Psoas muscle (tissue), 7 donors: ENCODE measurements at regions not wholly inside any gene's neighbourhood (a gene's known extent, or its start where the extent isn't known, plus 50 kb on each side); places are given as distances from the start of the nearest gene placed in this dataset.

Source experiments
- ATAC-seq, 4 donors: fragments of 200-7000 bp; cut with Tn5 transposase; one replicate each; pipeline ENCODE4 v1.9.1; 2020; ENCODE audit warnings: moderate library complexity in 3 of 4, mild to moderate bottlenecking in 2 of 4
- DNase-seq, 2 donors: peaks; one replicate each; pipeline ENCODE4 v3.0.0-alpha.2; 2020
- H3K27ac ChIP-seq: fragments of 200-600 bp; one replicate; pipeline ENCODE4 v1.8.0; 2022
- H3K27me3 ChIP-seq, 3 donors: fragments of 200-600 bp in 1 of 3; one replicate each; pipeline versions ENCODE4 v1.6.1 to v1.8.0; 2013 to 2022; ENCODE audit warnings: low read length in 2 of 3, mild to moderate bottlenecking in 2 of 3, moderate library complexity in 1 of 3; ENCODE audit not compliant: insufficient read depth in 3 of 3
- H3K36me3 ChIP-seq, 2 donors: fragments of 200-600 bp in 1 of 2; one replicate each; pipeline versions ENCODE4 v1.6.1 to v1.8.0; 2013 to 2022; ENCODE audit warnings: low read depth in 1 of 2, mild to moderate bottlenecking in 1 of 2, moderate library complexity in 1 of 2; ENCODE audit not compliant: insufficient read depth in 1 of 2
- H3K4me1 ChIP-seq: fragments of 200-600 bp; one replicate; pipeline ENCODE4 v1.8.0; 2022
- H3K4me3 ChIP-seq: fragments of 200-600 bp; one replicate; pipeline ENCODE4 v1.8.0; 2022; ENCODE audit warnings: mild to moderate bottlenecking
- H3K9me3 ChIP-seq: fragments of 200-600 bp; one replicate; pipeline ENCODE4 v1.8.0; 2022
- WGBS, 3 donors: extraction: QIAGEN DNeasy Blood & Tissue Kit; methylation state at CpG; one replicate each; pipeline versions ENCODE4 v1.1.6 to v1.1.7; 2013; 5-methylcytosine and 5-hydroxymethylcytosine counted together
- intact Hi-C, 2 donors: fragments of 100-400 bp; cut with DNase I; formaldehyde crosslinking; loops; one replicate each; pipeline versions ENCODE4 v1.11.0 to v1.14.2; 2022
- TF ChIP-seq, protein P1 (sequence below): fragments of 200-600 bp; IDR thresholded peaks from one replicate; pipeline ENCODE4 v1.8.0; 2022; ENCODE audit warnings: antibody characterized with exemption
- donor health status: healthy with polysubstance abuse.
- donor health status: DM: no; HTN: no; CAD: no; lungs with moderate emphysema.
- donor health status: Bipolar disorder and iron deficiency.
- donor health status: healthy.
- donor health status: DM: yes; HTN: yes; CAD: no.
- donor health status: DM: no; HTN: no; CAD: no.
- donor health status: DM: yes; HTN: yes; CAD: no.

- DNase-seq (no peak), ATAC-seq (no peak)
- no peaks in the 10 kb centered on the region for H3K9me3 ChIP-seq
- H3K36me3 ChIP-seq: no peaks in the 10 kb centered on the region
- intact Hi-C loops: loop anchor here in 1 of 2 donors (5.0 kb wide), 1 partner anchor 36 kb away; no protein-coding TSS in a partner anchor
- no peak overlapping the region for H3K27ac ChIP-seq
- H3K4me1 ChIP-seq: peaks cover 5% of the 10 kb centered on the region
- TF ChIP-seq, protein P1, sequence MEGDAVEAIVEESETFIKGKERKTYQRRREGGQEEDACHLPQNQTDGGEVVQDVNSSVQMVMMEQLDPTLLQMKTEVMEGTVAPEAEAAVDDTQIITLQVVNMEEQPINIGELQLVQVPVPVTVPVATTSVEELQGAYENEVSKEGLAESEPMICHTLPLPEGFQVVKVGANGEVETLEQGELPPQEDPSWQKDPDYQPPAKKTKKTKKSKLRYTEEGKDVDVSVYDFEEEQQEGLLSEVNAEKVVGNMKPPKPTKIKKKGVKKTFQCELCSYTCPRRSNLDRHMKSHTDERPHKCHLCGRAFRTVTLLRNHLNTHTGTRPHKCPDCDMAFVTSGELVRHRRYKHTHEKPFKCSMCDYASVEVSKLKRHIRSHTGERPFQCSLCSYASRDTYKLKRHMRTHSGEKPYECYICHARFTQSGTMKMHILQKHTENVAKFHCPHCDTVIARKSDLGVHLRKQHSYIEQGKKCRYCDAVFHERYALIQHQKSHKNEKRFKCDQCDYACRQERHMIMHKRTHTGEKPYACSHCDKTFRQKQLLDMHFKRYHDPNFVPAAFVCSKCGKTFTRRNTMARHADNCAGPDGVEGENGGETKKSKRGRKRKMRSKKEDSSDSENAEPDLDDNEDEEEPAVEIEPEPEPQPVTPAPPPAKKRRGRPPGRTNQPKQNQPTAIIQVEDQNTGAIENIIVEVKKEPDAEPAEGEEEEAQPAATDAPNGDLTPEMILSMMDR: no peak
- 84 to 94% (median 92%) methylated on average over 2 of the region's 2 CpGs for WGBS, 3 donors
- no peak overlapping the region for H3K4me3 ChIP-seq
- H3K27me3 ChIP-seq: no peaks in the 10 kb centered on the region
These were observed 150.9 kb upstream of the SLC38A2 start for GRCh38 chr12:46523446-46523845.

GRCh38 chr12:46522071-46522470, 149.5 kb upstream of the SLC38A2 start:
- DNase-seq: no peak
- Histone ChIP-seq H3K27ac (no peak overlapping the region), H3K4me1 (peaks cover 5% of the 10 kb centered on the region), H3K27me3 (no peaks in the 10 kb centered on the region), H3K9me3 (no peaks in the 10 kb centered on the region), H3K4me3 (no peak overlapping the region), H3K36me3 (no peaks in the 10 kb centered on the region)
- no peak for ATAC-seq
- 19 to 45% (median 24%) methylated on average over 1 of the region's 1 CpG for WGBS, 3 donors
- intact Hi-C loops: loop anchor here in 1 of 2 donors (5.0 kb wide), 1 partner anchor 35 kb away; no protein-coding TSS in a partner anchor
- TF ChIP-seq, protein P1: no peak

DNA sequence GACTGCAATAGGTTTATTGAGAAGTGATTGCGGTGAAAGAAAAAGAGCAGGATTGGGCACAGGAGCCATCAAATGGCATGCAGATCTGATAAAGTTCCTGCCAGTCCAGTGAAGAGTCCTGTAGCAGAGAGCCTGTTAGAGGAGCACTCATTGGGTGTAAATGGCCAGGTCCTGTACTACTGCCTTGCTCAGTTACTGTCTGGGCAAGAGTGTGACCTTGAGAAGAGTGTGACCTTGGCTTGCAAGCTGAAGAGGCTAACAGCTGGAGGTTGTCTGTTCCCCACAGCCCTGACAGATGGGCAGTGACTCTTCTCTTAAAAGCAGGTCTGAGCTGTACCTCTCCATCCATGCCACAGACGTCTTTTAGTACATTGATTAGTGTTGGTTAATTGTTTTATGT, 148.6 kb upstream of the SLC38A2 start:
- TF ChIP-seq, protein P1: no peak
- ATAC-seq (peak in 3 of 4 donors; percentile 34 to 50 (median 50)), DNase-seq (no peak)
- Histone ChIP-seq H3K9me3 (no peaks in the 10 kb centered on the region), H3K27me3 (no peaks in the 10 kb centered on the region), H3K36me3 (no peaks in the 10 kb centered on the region), H3K4me1 (peaks cover 5% of the 10 kb centered on the region), H3K27ac (no peak overlapping the region), H3K4me3 (no peak overlapping the region)
- 72 to 75% (median 74%) methylated on average over 2 of the region's 2 CpGs for WGBS, 3 donors
- intact Hi-C loops: loop anchor here (2.0 to 5.0 kb wide), 2 partner anchors 34 to 42 kb away; no protein-coding TSS in a partner anchor

DNA sequence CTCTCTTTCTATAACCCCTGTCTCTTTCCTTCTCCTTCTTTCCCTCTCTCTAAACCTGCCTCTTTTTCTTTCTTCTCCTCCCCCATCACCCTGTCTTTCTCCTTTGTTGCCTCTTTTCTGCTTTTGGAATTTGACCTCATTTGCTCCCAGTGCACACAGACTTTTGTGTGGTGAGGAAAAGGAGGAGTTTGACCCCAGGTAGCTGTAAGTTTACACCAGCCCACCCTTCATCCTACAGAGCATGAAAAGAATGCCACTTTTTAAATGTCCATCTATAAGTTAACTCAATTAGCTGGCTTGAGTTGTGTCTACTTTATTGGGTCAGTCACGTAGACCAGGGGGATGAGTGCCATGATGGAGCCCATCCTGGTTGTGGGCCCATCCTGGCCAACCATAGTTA, 146.8 kb upstream of the SLC38A2 start:
- intact Hi-C loops: no loop called here
- 95 to 100% (median 100%) methylated on average over 1 of the region's 1 CpG for WGBS, 3 donors
- H3K4me1 ChIP-seq: peaks cover 13% of the 10 kb centered on the region
- TF ChIP-seq, protein P1: no peak
- no peak overlapping the region for H3K4me3 ChIP-seq
- H3K27ac ChIP-seq: no peak overlapping the region
- H3K27me3 ChIP-seq: no peaks in the 10 kb centered on the region
- no peaks in the 10 kb centered on the region for H3K36me3 ChIP-seq
- H3K9me3 ChIP-seq: no peaks in the 10 kb centered on the region
- ATAC-seq (no peak), DNase-seq (no peak)

DNA sequence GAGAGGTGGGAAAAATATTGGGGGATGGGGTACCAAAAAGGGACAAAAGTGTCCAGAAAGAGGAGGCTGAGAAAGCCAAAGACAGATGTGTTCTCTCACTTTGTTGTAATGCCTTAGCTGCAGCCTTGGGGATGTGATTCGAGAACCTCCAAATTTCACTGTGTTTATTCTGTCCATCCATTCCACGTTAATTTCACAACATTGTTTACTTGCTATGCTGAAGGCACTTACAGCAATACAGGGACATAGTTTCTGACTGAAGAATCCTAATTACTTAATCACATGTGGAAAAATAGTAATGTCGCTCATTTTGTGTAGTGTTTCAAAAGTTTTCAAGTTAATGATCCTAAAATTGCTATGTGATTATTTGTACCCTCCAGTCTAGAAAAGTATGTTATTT, 146.2 kb upstream of the SLC38A2 start:
- H3K27me3 ChIP-seq: no peaks in the 10 kb centered on the region
- DNase-seq (no peak), ATAC-seq (no peak)
- no peak overlapping the region for H3K27ac ChIP-seq
- TF ChIP-seq, protein P1: no peak
- H3K36me3 ChIP-seq: no peaks in the 10 kb centered on the region
- no peak overlapping the region for H3K4me3 ChIP-seq
- intact Hi-C loops: no loop called here
- 70 to 86% (median 84%) methylated on average over 3 of the region's 3 CpGs for WGBS, 3 donors
- no peaks in the 10 kb centered on the region for H3K9me3 ChIP-seq
- H3K4me1 ChIP-seq: peaks cover 15% of the 10 kb centered on the region
